Smooth muscle cell (in vitro differentiated cells): ENCODE measurements at regions not wholly inside any gene's neighbourhood (a gene's known extent, or its start where the extent isn't known, plus 50 kb on each side); places are given as distances from the start of the nearest gene placed in this dataset.
A peak's percentile ranks its signal among the peaks of the same experiment; 100 is the strongest.

Experiments used
- DNase-seq: peaks from one replicate; lab custom pipeline; 2025; ENCODE audit not compliant: unreplicated experiment; lab: John Stamatoyannopoulos, UW
- H2AFZ ChIP-seq: fragments of 200-600 bp; sonication (generic); 2 replicates; pipeline ENCODE4 v1.6.0; 2016; ENCODE audit warnings: antibody characterized with exemption, low read depth, mild to moderate bottlenecking
- H3F3A ChIP-seq: fragments of 200-600 bp; sonication (generic); 2 replicates; pipeline ENCODE4 v1.6.0; 2017; ENCODE audit warnings: antibody characterized with exemption, low read depth
- H3K27ac ChIP-seq: fragments of 200-600 bp; sonication (generic); 2 replicates; pipeline ENCODE4 v1.5.1; 2016; ENCODE audit warnings: low read depth, mild to moderate bottlenecking
- H3K27me3 ChIP-seq: fragments of 200-600 bp; sonication (generic); 2 replicates; pipeline ENCODE4 v1.6.1; 2016; ENCODE audit warnings: low read depth, mild to moderate bottlenecking
- H3K36me3 ChIP-seq: fragments of 200-600 bp; sonication (generic); 2 replicates; pipeline ENCODE4 v1.5.1; 2016; ENCODE audit warnings: low read depth
- H3K4me1 ChIP-seq: fragments of 200-600 bp; sonication (generic); 2 replicates; pipeline ENCODE4 v1.5.1; 2016; ENCODE audit warnings: low read depth
- H3K4me2 ChIP-seq: fragments of 200-600 bp; sonication (generic); 2 replicates; pipeline ENCODE4 v1.6.0; 2016; ENCODE audit warnings: mild to moderate bottlenecking
- H3K4me3 ChIP-seq: fragments of 200-600 bp; sonication (generic); 2 replicates; pipeline ENCODE4 v1.5.1; 2016; ENCODE audit warnings: mild to moderate bottlenecking
- H3K79me2 ChIP-seq: fragments of 200-600 bp; sonication (generic); 2 replicates; pipeline ENCODE4 v1.6.0; 2016; ENCODE audit warnings: low read depth, mild to moderate bottlenecking
- H3K9ac ChIP-seq: fragments of 200-600 bp; sonication (generic); 2 replicates; pipeline ENCODE4 v1.6.0; 2016; ENCODE audit warnings: low read depth
- H3K9me3 ChIP-seq: fragments of 200-600 bp; sonication (generic); replicated peaks from 2 replicates; pipeline ENCODE4 v1.5.1; 2016; ENCODE audit warnings: low read depth
- H4K20me1 ChIP-seq: fragments of 200-600 bp; sonication (generic); 2 replicates; pipeline ENCODE4 v1.6.0; 2016; ENCODE audit warnings: low read depth
- CTCF ChIP-seq: fragments of 200-600 bp; sonication (generic); IDR thresholded peaks from 2 replicates; pipeline ENCODE4 v1.5.1; 2017; ENCODE audit warnings: borderline replicate concordance, mild to moderate bottlenecking, antibody characterized with exemption; ENCODE audit not compliant: insufficient read depth, poor library complexity, severe bottlenecking
- WGBS: methylation state at CpG from one replicate; pipeline ENCODE4 v1.1.7; 2016; ENCODE audit warnings: low lambda C conversion rate; 5-methylcytosine and 5-hydroxymethylcytosine counted together

GRCh38 chr5:72597456-72597948 is 90.3 kb upstream of the ZNF366 start:
- DNase-seq, result no peak
- Histone ChIP-seq H3K27me3 (no peaks in the 10 kb centered on the region), H3K27ac (peak overlapping the region; percentile 99), H3K79me2 (no peaks in the 10 kb centered on the region), H3K9ac (peak overlapping the region; percentile 91), H3K4me1 (peaks cover 20% of the 10 kb centered on the region), H3K4me2 (peak overlapping the region; percentile 44), H3K36me3 (no peaks in the 10 kb centered on the region), H3K4me3 (peak overlapping the region; percentile 6), H3K9me3 (no peaks in the 10 kb centered on the region), H2AFZ (no peak overlapping the region), H3F3A (peaks cover 34% of the 10 kb centered on the region), H4K20me1 (no peaks in the 10 kb centered on the region)
- 8% methylated on average over 5 of the region's 5 CpGs for WGBS
- no peak for TF ChIP-seq CTCF

GRCh38 chr5:72596956-72597355 is 89.7 kb upstream of the ZNF366 start:
- Histone ChIP-seq H3F3A (peaks cover 34% of the 10 kb centered on the region), H3K79me2 (no peaks in the 10 kb centered on the region), H3K4me3 (no peak overlapping the region), H4K20me1 (no peaks in the 10 kb centered on the region), H3K9ac (peak overlapping the region; percentile 91), H3K36me3 (no peaks in the 10 kb centered on the region), H3K4me1 (peaks cover 20% of the 10 kb centered on the region), H3K4me2 (peak overlapping the region; percentile 44), H2AFZ (peak overlapping the region; percentile 4), H3K9me3 (no peaks in the 10 kb centered on the region), H3K27me3 (no peaks in the 10 kb centered on the region), H3K27ac (peak overlapping the region; percentile 99)
- no peak for TF ChIP-seq CTCF
- WGBS, result 70% methylated on average over 3 of the region's 3 CpGs
- DNase-seq, result no peak

- TF ChIP-seq CTCF, result no peak
These were observed 81.4 kb upstream of the ZNF366 start for GRCh38 chr5:72588640-72589039.

GRCh38 chr5:72587661-72588308 is 80.6 kb upstream of the ZNF366 start:
- H3K4me2 ChIP-seq, result peak overlapping the region; percentile 45
- DNase-seq, result no peak
- no peaks in the 10 kb centered on the region for H3K27me3 ChIP-seq
- H3K79me2 ChIP-seq, result no peaks in the 10 kb centered on the region
- no peaks in the 10 kb centered on the region for H3K9me3 ChIP-seq
- WGBS, result 65% methylated on average over 8 of the region's 8 CpGs
- no peak overlapping the region for H3K4me3 ChIP-seq
- H3K4me1 ChIP-seq, result peaks cover 16% of the 10 kb centered on the region
- H3F3A ChIP-seq, result peaks cover 11% of the 10 kb centered on the region
- H3K36me3 ChIP-seq, result no peaks in the 10 kb centered on the region
- no peak overlapping the region for H3K9ac ChIP-seq
- no peak for TF ChIP-seq CTCF
- H2AFZ ChIP-seq, result peak overlapping the region; percentile 89
- peak overlapping the region; percentile 49 for H3K27ac ChIP-seq
- no peaks in the 10 kb centered on the region for H4K20me1 ChIP-seq

More at GRCh38 chr5:72588640-72589039, 81.4 kb upstream of the ZNF366 start:
- Histone ChIP-seq H3K36me3 (no peaks in the 10 kb centered on the region), H3K27me3 (no peaks in the 10 kb centered on the region), H3F3A (peaks cover 11% of the 10 kb centered on the region), H2AFZ (peak overlapping the region; percentile 89), H3K79me2 (no peaks in the 10 kb centered on the region), H3K9ac (no peak overlapping the region), H3K4me1 (peaks cover 16% of the 10 kb centered on the region), H3K4me3 (no peak overlapping the region), H3K9me3 (no peaks in the 10 kb centered on the region), H3K27ac (no peak overlapping the region), H4K20me1 (no peaks in the 10 kb centered on the region), H3K4me2 (no peak overlapping the region)
- DNase-seq, result no peak
- WGBS, result 92% methylated on average over 4 of the region's 4 CpGs
